H9 (cell line): ENCODE measurements at regions not wholly inside any gene's neighbourhood (a gene's known extent, or its start where the extent isn't known, plus 50 kb on each side); places are given as distances from the start of the nearest gene placed in this dataset.

Experiments used
- DNase-seq: peaks from one replicate; pipeline ENCODE4 v3.0.0-alpha.2; 2017
- H2AFZ ChIP-seq: one replicate; pipeline ENCODE4 v1.6.1; 2013; ENCODE audit warnings: mild to moderate bottlenecking, low read length, control low read depth, moderate library complexity
- H2AK5ac ChIP-seq: 2 replicates; pipeline ENCODE4 v1.6.1; 2013; ENCODE audit warnings: low read length, control low read depth, mixed read lengths; ENCODE audit not compliant: insufficient read length
- H2BK120ac ChIP-seq: one replicate; pipeline ENCODE4 v1.6.1; 2013; ENCODE audit warnings: low read depth, mild to moderate bottlenecking, low read length, control low read depth, inconsistent platforms; ENCODE audit not compliant: poor library complexity, severe bottlenecking
- H2BK12ac ChIP-seq: 2 replicates; pipeline ENCODE4 v1.6.1; 2013; ENCODE audit warnings: low read length, control low read depth, mixed read lengths, low read depth; ENCODE audit not compliant: insufficient read length
- H2BK15ac ChIP-seq: 2 replicates; pipeline ENCODE4 v1.6.1; 2013; ENCODE audit warnings: low read depth, low read length, control low read depth
- H2BK20ac ChIP-seq: one replicate; pipeline ENCODE4 v1.6.1; 2013; ENCODE audit warnings: low read depth, mild to moderate bottlenecking, low read length, control low read depth, inconsistent platforms; ENCODE audit not compliant: poor library complexity, severe bottlenecking
- H2BK5ac ChIP-seq: 2 replicates; pipeline ENCODE4 v1.6.1; 2013; ENCODE audit warnings: low read length, control low read depth, mixed read lengths; ENCODE audit not compliant: insufficient read length
- H3K14ac ChIP-seq: 2 replicates; pipeline ENCODE4 v1.6.1; 2013; ENCODE audit warnings: low read length, control low read depth; ENCODE audit not compliant: insufficient read depth
- H3K18ac ChIP-seq: 2 replicates; pipeline ENCODE4 v1.6.1; 2013; ENCODE audit warnings: low read depth, mild to moderate bottlenecking, mixed read lengths, low read length, control low read depth; ENCODE audit not compliant: insufficient read length
- H3K23ac ChIP-seq: 2 replicates; pipeline ENCODE4 v1.6.1; 2013; ENCODE audit warnings: low read length, control low read depth, mixed read lengths, low read depth; ENCODE audit not compliant: insufficient read length
- H3K23me2 ChIP-seq: 2 replicates; pipeline ENCODE4 v1.6.1; 2013; ENCODE audit warnings: low read depth, mild to moderate bottlenecking, mixed read lengths, low read length, control low read depth; ENCODE audit not compliant: insufficient read length, poor library complexity, severe bottlenecking
- H3K27ac ChIP-seq: 2 replicates; pipeline ENCODE4 v1.5.1; 2013; ENCODE audit warnings: low read length, control low read depth, mixed read lengths, low read depth; ENCODE audit not compliant: insufficient read length
- H3K27me3 ChIP-seq: 2 replicates; pipeline ENCODE4 v1.6.1; 2013; ENCODE audit warnings: low read length, control low read depth, inconsistent platforms; ENCODE audit not compliant: insufficient read depth
- H3K4ac ChIP-seq: 2 replicates; pipeline ENCODE4 v1.6.1; 2013; ENCODE audit warnings: low read depth, mild to moderate bottlenecking, control low read depth, inconsistent platforms, low read length, moderate library complexity
- H3K4me1 ChIP-seq: 2 replicates; pipeline ENCODE4 v1.6.1; 2013; ENCODE audit warnings: low read length, control low read depth, inconsistent platforms; ENCODE audit not compliant: insufficient read depth
- H3K4me2 ChIP-seq: 2 replicates; pipeline ENCODE4 v1.6.1; 2013; ENCODE audit warnings: low read length, control low read depth, mixed read lengths; ENCODE audit not compliant: insufficient read length, insufficient read depth
- H3K56ac ChIP-seq: 2 replicates; pipeline ENCODE4 v1.6.1; 2013; ENCODE audit warnings: low read depth, mild to moderate bottlenecking, mixed read lengths, low read length, control low read depth; ENCODE audit not compliant: insufficient read length
- H3K79me1 ChIP-seq: 2 replicates; pipeline ENCODE4 v1.6.1; 2013; ENCODE audit warnings: low read depth, mild to moderate bottlenecking, moderate library complexity, low read length, control low read depth, inconsistent platforms; ENCODE audit not compliant: insufficient read depth, poor library complexity, severe bottlenecking
- H3K79me2 ChIP-seq: 2 replicates; pipeline ENCODE4 v1.6.1; 2013; ENCODE audit warnings: low read length, control low read depth, inconsistent platforms; ENCODE audit not compliant: insufficient read depth
- H3K9ac ChIP-seq: 2 replicates; pipeline ENCODE4 v1.6.1; 2013; ENCODE audit warnings: low read length, control low read depth, mixed read lengths; ENCODE audit not compliant: insufficient read length; ENCODE audit errors: extremely low read depth
- H3K9me3 ChIP-seq: one replicate; pipeline ENCODE4 v1.6.1; 2013; ENCODE audit warnings: low read depth, low read length, inconsistent platforms; ENCODE audit not compliant: control insufficient read depth
- H3T11ph ChIP-seq: one replicate; pipeline ENCODE4 v1.6.1; 2013; ENCODE audit warnings: mild to moderate bottlenecking, low read length, control low read depth, inconsistent platforms
- H4K20me1 ChIP-seq: one replicate; pipeline ENCODE4 v1.6.1; 2013; ENCODE audit not compliant: control insufficient read depth, insufficient read length, insufficient read depth
- H4K5ac ChIP-seq: 2 replicates; pipeline ENCODE4 v1.6.1; 2013; ENCODE audit warnings: low read depth, mild to moderate bottlenecking, mixed read lengths, low read length, control low read depth; ENCODE audit not compliant: insufficient read length
- H4K8ac ChIP-seq: replicated peaks from 2 replicates; pipeline ENCODE4 v1.6.1; 2013; ENCODE audit warnings: low read length, control low read depth, mixed read lengths, low read depth; ENCODE audit not compliant: insufficient read length
- H4K91ac ChIP-seq: 2 replicates; pipeline ENCODE4 v1.6.1; 2013; ENCODE audit warnings: low read depth, mild to moderate bottlenecking, moderate library complexity, mixed read lengths, low read length, control low read depth; ENCODE audit not compliant: insufficient read length
- H3K27ac Mint-ChIP-seq, 3 experiments: 2 replicates in 2 of 3; 3 replicates in 1 of 3; pipeline ENCODE4 v1.8.0; 2020 to 2021; ENCODE audit warnings: mixed read lengths in 3 of 3, mild to moderate bottlenecking in 1 of 3, moderate library complexity in 1 of 3
- H3K27me3 Mint-ChIP-seq: 2 replicates; pipeline ENCODE4 v1.8.0; 2021; ENCODE audit warnings: low read depth, mild to moderate bottlenecking, moderate library complexity, mixed read lengths
- H3K36me3 Mint-ChIP-seq, 3 experiments: 2 replicates in 2 of 3; 3 replicates in 1 of 3; pipeline ENCODE4 v1.8.0; 2020 to 2021; ENCODE audit warnings: low read depth in 3 of 3, mixed read lengths in 3 of 3; ENCODE audit not compliant: insufficient read depth in 1 of 3
- H3K4me1 Mint-ChIP-seq, 2 experiments: 2 replicates each; pipeline ENCODE4 v1.8.0; 2020; ENCODE audit warnings: mixed read lengths in 2 of 2
- H3K4me3 Mint-ChIP-seq, 2 experiments: 2 replicates in 1 of 2; 3 replicates in 1 of 2; pipeline ENCODE4 v1.8.0; 2020 to 2021; ENCODE audit warnings: mild to moderate bottlenecking in 2 of 2, mixed read lengths in 2 of 2, moderate library complexity in 1 of 2
- H3K9me3 Mint-ChIP-seq, 2 experiments: 2 replicates in 1 of 2; 3 replicates in 1 of 2; pipeline ENCODE4 v1.8.0; 2020; ENCODE audit warnings: mild to moderate bottlenecking in 2 of 2, mixed read lengths in 2 of 2, moderate library complexity in 1 of 2
- WGBS: extraction: QIAGEN DNeasy Blood & Tissue Kit; methylation state at CpG from one replicate; pipeline ENCODE4 v1.1.7; 2013; ENCODE audit warnings: missing lambda C conversion rate, low lambda C conversion rate, mixed read lengths; ENCODE audit not compliant: insufficient read length; ENCODE audit errors: extremely low coverage; 5-methylcytosine and 5-hydroxymethylcytosine counted together
- TF ChIP-seq, protein P1 (sequence below): fragments of 200-600 bp; sonication (generic); conservative IDR thresholded peaks from 3 replicates; pipeline ENCODE4 v1.8.0; 2021; ENCODE audit warnings: antibody characterized with exemption, mild to moderate bottlenecking

GRCh38 chr22:49305214-49305965, 522.3 kb downstream of the BRD1 start:
- no peak overlapping the region; a peak in 1 of 7 replicates for H3K27ac Mint-ChIP-seq
- no peak overlapping the region for H3K4me3 Mint-ChIP-seq
- H3K23me2 ChIP-seq = no peaks in the 10 kb centered on the region
- H2BK120ac ChIP-seq = no peak overlapping the region
- no peak overlapping the region for H3K56ac ChIP-seq
- H3K4me2 ChIP-seq = no peak overlapping the region
- no peak overlapping the region for H2AK5ac ChIP-seq
- H3K23ac ChIP-seq = no peak overlapping the region
- H3K36me3 Mint-ChIP-seq = no peaks in the 10 kb centered on the region
- H3K18ac ChIP-seq = no peak overlapping the region
- no peak overlapping the region for H3K9ac ChIP-seq
- TF ChIP-seq, protein P1, sequence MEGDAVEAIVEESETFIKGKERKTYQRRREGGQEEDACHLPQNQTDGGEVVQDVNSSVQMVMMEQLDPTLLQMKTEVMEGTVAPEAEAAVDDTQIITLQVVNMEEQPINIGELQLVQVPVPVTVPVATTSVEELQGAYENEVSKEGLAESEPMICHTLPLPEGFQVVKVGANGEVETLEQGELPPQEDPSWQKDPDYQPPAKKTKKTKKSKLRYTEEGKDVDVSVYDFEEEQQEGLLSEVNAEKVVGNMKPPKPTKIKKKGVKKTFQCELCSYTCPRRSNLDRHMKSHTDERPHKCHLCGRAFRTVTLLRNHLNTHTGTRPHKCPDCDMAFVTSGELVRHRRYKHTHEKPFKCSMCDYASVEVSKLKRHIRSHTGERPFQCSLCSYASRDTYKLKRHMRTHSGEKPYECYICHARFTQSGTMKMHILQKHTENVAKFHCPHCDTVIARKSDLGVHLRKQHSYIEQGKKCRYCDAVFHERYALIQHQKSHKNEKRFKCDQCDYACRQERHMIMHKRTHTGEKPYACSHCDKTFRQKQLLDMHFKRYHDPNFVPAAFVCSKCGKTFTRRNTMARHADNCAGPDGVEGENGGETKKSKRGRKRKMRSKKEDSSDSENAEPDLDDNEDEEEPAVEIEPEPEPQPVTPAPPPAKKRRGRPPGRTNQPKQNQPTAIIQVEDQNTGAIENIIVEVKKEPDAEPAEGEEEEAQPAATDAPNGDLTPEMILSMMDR = peak; percentile 98
- H4K8ac ChIP-seq = no peak overlapping the region
- no peak overlapping the region for H4K5ac ChIP-seq
- no peak overlapping the region for H2AFZ ChIP-seq
- H3K27me3 Mint-ChIP-seq = peaks cover 12% of the 10 kb centered on the region
- H2BK20ac ChIP-seq = no peak overlapping the region
- H3K79me1 ChIP-seq = no peaks in the 10 kb centered on the region
- H2BK15ac ChIP-seq = no peak overlapping the region
- H4K20me1 ChIP-seq = no peaks in the 10 kb centered on the region
- H3T11ph ChIP-seq = no peak overlapping the region
- H3K27me3 ChIP-seq = no peaks in the 10 kb centered on the region; the same call in 1 of the 2 replicates
- H3K9me3 ChIP-seq = no peaks in the 10 kb centered on the region
- no peak overlapping the region for H3K4ac ChIP-seq
- H3K79me2 ChIP-seq = no peaks in the 10 kb centered on the region
- no peaks in the 10 kb centered on the region for H3K4me1 ChIP-seq
- no peak overlapping the region for H3K27ac ChIP-seq
- H3K14ac ChIP-seq = no peak overlapping the region
- WGBS = no CpG with 5 or more reads among the region's 20 CpGs
- no peak overlapping the region for H2BK12ac ChIP-seq
- no peaks in the 10 kb centered on the region; a peak in 1 of 5 replicates for H3K9me3 Mint-ChIP-seq
- H2BK5ac ChIP-seq = no peak overlapping the region
- no peaks in the 10 kb centered on the region; a peak in 2 of 4 replicates for H3K4me1 Mint-ChIP-seq
- DNase-seq = peak; percentile 89
- H4K91ac ChIP-seq = no peak overlapping the region
